ENCODE measurements at regions not wholly inside any gene's neighbourhood (a gene's known extent, or its start where the extent isn't known, plus 50 kb on each side); places are given as distances from the start of the nearest gene placed in this dataset.
A peak's percentile ranks its signal among the peaks of the same experiment; 100 is the strongest.

DNA sequence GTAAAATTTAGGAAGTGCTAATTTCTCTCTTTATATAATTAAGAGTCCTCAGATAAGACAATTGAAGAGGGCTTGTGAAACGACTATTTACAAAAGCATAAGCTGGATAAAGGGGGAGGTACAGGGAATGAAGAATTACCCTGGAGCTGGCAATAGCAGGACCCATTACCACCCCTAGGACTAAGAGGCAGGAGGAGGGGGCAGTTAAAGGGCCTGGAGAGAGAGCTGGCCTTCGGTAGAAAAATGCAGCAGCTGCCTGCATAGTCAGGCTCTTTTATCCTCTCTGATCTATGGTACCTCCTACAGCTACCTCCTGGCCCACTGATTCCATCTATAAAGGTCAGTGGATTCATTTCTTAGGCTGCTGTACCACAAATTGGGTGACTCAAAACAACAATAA is 57.7 kb upstream of the TRPC3 start:
- no peak for DNase-seq
- no peak for ATAC-seq
- Histone ChIP-seq H3K4me3 (no peak overlapping the region), H3K27me3 (no peaks in the 10 kb centered on the region), H3K4me1 (peaks cover 0 to 3% (median 0%) of the 10 kb centered on the region in 12 donors), H3K9me3 (no peaks in the 10 kb centered on the region), H3K36me3 (no peaks in the 10 kb centered on the region), H3K27ac (no peak overlapping the region)
- intact Hi-C loops (cut with DNase I), result loop anchor here in 2 of 10 donors (10.0 kb wide), 2 partner anchors 135 to 215 kb away; no protein-coding TSS in a partner anchor
- WGBS, 4 donors, result 48 to 60% (median 52%) methylated on average over 2 of the region's 2 CpGs
- TF ChIP-seq CTCF (IDR thresholded peaks at IDR 0.05) (no peak), POLR2A (IDR thresholded peaks at IDR 0.05) (no peak)

GRCh38 chr4:122007016-122007415 is 55.2 kb upstream of the TRPC3 start:
- Histone ChIP-seq H3K27ac (no peak overlapping the region), H3K4me3 (no peak overlapping the region), H3K36me3 (no peaks in the 10 kb centered on the region), H3K9me3 (no peaks in the 10 kb centered on the region), H3K27me3 (peaks cover 0 to 2% (median 0%) of the 10 kb centered on the region in 9 donors), H3K4me1 (no peaks in the 10 kb centered on the region)
- no peak for DNase-seq
- intact Hi-C loops (cut with DNase I), result loop anchor here in 2 of 10 donors (10.0 kb wide), 2 partner anchors 138 to 218 kb away; no protein-coding TSS in a partner anchor
- WGBS, 4 donors, result 59 to 70% (median 66%) methylated on average over 1 of the region's 1 CpG
- TF ChIP-seq POLR2A (IDR thresholded peaks at IDR 0.05), result no peak
- TF ChIP-seq CTCF (IDR thresholded peaks at IDR 0.05), result no peak
- ATAC-seq, result no peak

DNA sequence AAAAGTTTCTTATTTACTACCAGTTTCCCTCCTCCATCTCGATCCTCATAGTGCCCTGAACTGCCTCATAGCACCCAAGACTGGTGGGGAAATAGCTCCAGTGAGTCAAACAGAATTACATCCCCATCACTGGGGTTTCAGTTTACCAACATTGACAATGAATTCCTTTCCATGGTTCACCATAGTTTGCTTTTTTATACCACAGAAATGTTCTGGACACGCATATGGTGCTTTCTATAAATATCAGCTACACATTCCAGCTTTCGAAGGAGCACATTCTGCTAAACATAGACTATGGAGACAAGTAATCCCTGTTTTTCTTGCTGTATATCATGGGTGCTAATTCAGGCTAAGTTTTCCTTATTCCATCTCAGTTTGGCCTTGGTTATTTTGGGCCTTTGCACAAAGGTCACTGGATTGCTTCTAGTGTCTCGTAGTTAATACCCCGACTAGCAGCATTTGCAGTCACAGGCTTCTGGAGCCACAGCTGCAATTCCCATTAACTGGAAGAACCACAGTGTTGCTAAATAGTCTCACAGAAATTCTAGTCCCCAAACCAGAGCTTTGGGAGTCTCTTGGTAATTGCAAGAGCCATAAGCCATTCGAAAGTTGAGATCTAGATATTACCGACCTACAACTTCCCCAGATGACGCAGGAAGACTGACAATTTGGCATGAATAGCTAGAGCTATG is 53.4 kb upstream of the TRPC3 start:
- DNase-seq, result peak in 1 of 5 donors; percentile 11
- Histone ChIP-seq H3K27ac (no peak overlapping the region), H3K36me3 (no peaks in the 10 kb centered on the region), H3K9me3 (no peaks in the 10 kb centered on the region), H3K4me1 (no peaks in the 10 kb centered on the region), H3K27me3 (peaks cover 0 to 7% (median 0%) of the 10 kb centered on the region in 9 donors), H3K4me3 (no peak overlapping the region)
- ATAC-seq, result peak in 2 of 4 donors; percentile 24 to 37
- no peak for TF ChIP-seq POLR2A (IDR thresholded peaks at IDR 0.05)
- TF ChIP-seq CTCF (IDR thresholded peaks at IDR 0.05), result no peak
- intact Hi-C loops (cut with DNase I), result loop anchor here in 2 of 10 donors (10.0 kb wide), 2 partner anchors 140 to 220 kb away; no protein-coding TSS in a partner anchor
- WGBS, 4 donors, result 62 to 72% (median 68%) methylated on average over 8 of the region's 8 CpGs

DNA sequence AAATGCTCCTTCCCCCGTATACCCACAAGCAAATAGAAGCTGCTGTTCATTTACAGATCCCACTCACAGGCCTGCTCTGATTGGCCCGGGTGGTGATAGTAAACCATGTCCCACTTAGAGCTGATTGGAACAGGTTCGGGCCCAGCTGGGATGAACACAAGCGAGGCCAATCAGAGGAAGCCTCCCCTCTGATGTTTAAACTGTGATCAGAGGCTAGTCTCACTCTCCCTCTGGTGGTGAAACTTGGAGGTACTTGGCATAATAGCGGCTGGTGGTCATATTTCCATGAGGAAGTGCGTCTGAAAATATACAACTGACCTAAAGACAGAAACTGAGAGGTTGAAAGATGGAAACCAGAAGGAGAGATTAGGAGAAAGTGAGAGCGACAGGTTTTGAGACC is 51.5 kb upstream of the TRPC3 start:
- H3K27ac ChIP-seq, result no peak overlapping the region
- 75 to 89% (median 83%) methylated on average over 7 of the region's 7 CpGs for WGBS, 4 donors
- no peaks in the 10 kb centered on the region for H3K36me3 ChIP-seq
- peaks cover 0 to 7% (median 0%) of the 10 kb centered on the region in 9 donors for H3K27me3 ChIP-seq
- ATAC-seq (peak in 1 of 4 donors; percentile 18), DNase-seq (no peak)
- TF ChIP-seq CTCF (IDR thresholded peaks at IDR 0.05) (peak in 5 of 12 donors; percentile 8 to 23 (median 19)), POLR2A (IDR thresholded peaks at IDR 0.05) (no peak)
- H3K9me3 ChIP-seq, result no peaks in the 10 kb centered on the region
- H3K4me1 ChIP-seq, result no peaks in the 10 kb centered on the region
- no peak overlapping the region for H3K4me3 ChIP-seq
- intact Hi-C loops (cut with DNase I), result loop anchor here in 2 of 10 donors (5.0 to 10.0 kb wide), 3 partner anchors 141 to 221 kb away; partner anchors contain the start of gene BLTP1 (in 1 of the 2)

All from heart left ventricle (tissue), 16 donors.